Fibroblast of gingiva (primary cell): ENCODE measurements at regions not wholly inside any gene's neighbourhood (a gene's known extent, or its start where the extent isn't known, plus 50 kb on each side); places are given as distances from the start of the nearest gene placed in this dataset.
"Not testable (repeated sequence)": the region's sequence is repeated elsewhere in the genome, so short reads cannot be mapped to it uniquely, and the experiment has no call there.

Experiments used
- DNase-seq: peaks from one replicate; pipeline ENCODE4 v3.0.0-alpha.2; 2011; ENCODE audit warnings: low read depth

GRCh38 chr2:143850084-143850483, 669.8 kb downstream of the ZEB2 start:
- no peak for DNase-seq

- no peak for DNase-seq
Observed at GRCh38 chr2:143847257-143847656, 672.7 kb downstream of the ZEB2 start.

- peak; percentile 78 for DNase-seq
Observed at GRCh38 chr2:143844986-143845385, 674.9 kb downstream of the ZEB2 start.

- no peak for DNase-seq
Observed at GRCh38 chr2:143843686-143844085, 676.2 kb downstream of the ZEB2 start.

GRCh38 chr2:143842836-143843235, 677.1 kb downstream of the ZEB2 start:
- peak; percentile 64 for DNase-seq

- peak; percentile 36 for DNase-seq
Observed at GRCh38 chr2:143841935-143842334, 678.0 kb downstream of the ZEB2 start.

- DNase-seq = no peak
Observed at GRCh38 chr2:143840601-143841000, 679.3 kb downstream of the ZEB2 start.

GRCh38 chr2:143840194-143840593, 679.7 kb downstream of the ZEB2 start:
- DNase-seq = no peak

GRCh38 chr2:143839456-143839855, 680.5 kb downstream of the ZEB2 start:
- no peak for DNase-seq

GRCh38 chr2:143837055-143837454, 682.9 kb downstream of the ZEB2 start:
- DNase-seq = not testable (repeated sequence)

GRCh38 chr2:143835481-143835880, 684.4 kb downstream of the ZEB2 start:
- DNase-seq = no peak

GRCh38 chr2:143833015-143833660, 686.8 kb downstream of the ZEB2 start:
- DNase-seq = no peak

GRCh38 chr2:143830476-143830875, 689.4 kb downstream of the ZEB2 start:
- no peak for DNase-seq

- DNase-seq = no peak
Observed at GRCh38 chr2:143828763-143829537, 691.0 kb downstream of the ZEB2 start.

- no peak for DNase-seq
Observed at GRCh38 chr2:143824791-143825190, 695.1 kb downstream of the ZEB2 start.

- DNase-seq = no peak
Observed at GRCh38 chr2:143823876-143824275, 694.7 kb downstream of the ARHGAP15 start.

- no peak for DNase-seq
Observed at GRCh38 chr2:143823296-143823695, 694.1 kb downstream of the ARHGAP15 start.

- DNase-seq = no peak
Observed at GRCh38 chr2:143822736-143823135, 693.5 kb downstream of the ARHGAP15 start.

GRCh38 chr2:143819764-143820163, 690.5 kb downstream of the ARHGAP15 start:
- no peak for DNase-seq

- peak; percentile 20 for DNase-seq
Observed at GRCh38 chr2:143819190-143819735, 690.0 kb downstream of the ARHGAP15 start.
